ENCODE measurements at regions not wholly inside any gene's neighbourhood (a gene's known extent, or its start where the extent isn't known, plus 50 kb on each side); places are given as distances from the start of the nearest gene placed in this dataset.

DNA sequence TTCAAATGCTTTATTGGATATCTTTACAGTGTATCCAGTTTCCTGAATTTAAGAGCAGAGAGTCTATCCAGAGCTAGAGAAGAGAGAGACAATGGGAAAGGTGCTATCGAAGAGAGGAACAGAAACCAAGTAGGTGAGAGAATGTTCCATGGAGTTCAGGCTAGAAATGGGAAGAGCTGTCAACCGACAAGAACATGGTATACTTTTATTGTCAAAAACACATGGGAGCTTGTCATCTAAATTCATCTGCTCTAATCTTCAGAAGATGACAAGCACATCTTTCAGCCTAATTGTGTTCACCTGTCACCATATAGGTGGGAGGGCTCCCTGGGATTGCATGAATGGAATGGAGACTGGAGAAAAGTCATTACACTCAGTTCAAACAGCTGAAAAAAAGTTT lies 690.4 kb upstream of the LRATD1 start:
- TF ChIP-seq, protein P1, sequence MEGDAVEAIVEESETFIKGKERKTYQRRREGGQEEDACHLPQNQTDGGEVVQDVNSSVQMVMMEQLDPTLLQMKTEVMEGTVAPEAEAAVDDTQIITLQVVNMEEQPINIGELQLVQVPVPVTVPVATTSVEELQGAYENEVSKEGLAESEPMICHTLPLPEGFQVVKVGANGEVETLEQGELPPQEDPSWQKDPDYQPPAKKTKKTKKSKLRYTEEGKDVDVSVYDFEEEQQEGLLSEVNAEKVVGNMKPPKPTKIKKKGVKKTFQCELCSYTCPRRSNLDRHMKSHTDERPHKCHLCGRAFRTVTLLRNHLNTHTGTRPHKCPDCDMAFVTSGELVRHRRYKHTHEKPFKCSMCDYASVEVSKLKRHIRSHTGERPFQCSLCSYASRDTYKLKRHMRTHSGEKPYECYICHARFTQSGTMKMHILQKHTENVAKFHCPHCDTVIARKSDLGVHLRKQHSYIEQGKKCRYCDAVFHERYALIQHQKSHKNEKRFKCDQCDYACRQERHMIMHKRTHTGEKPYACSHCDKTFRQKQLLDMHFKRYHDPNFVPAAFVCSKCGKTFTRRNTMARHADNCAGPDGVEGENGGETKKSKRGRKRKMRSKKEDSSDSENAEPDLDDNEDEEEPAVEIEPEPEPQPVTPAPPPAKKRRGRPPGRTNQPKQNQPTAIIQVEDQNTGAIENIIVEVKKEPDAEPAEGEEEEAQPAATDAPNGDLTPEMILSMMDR (conservative IDR thresholded peaks at IDR 0.05; ENCODE audit: low read length), result no peak
- no peak for TF ChIP-seq EZH2phosphoT487 (IDR thresholded peaks at IDR 0.05; ENCODE audit: borderline replicate concordance, low read depth, low read length)
